ENCODE measurements at regions not wholly inside any gene's neighbourhood (a gene's known extent, or its start where the extent isn't known, plus 50 kb on each side); places are given as distances from the start of the nearest gene placed in this dataset.

DNA sequence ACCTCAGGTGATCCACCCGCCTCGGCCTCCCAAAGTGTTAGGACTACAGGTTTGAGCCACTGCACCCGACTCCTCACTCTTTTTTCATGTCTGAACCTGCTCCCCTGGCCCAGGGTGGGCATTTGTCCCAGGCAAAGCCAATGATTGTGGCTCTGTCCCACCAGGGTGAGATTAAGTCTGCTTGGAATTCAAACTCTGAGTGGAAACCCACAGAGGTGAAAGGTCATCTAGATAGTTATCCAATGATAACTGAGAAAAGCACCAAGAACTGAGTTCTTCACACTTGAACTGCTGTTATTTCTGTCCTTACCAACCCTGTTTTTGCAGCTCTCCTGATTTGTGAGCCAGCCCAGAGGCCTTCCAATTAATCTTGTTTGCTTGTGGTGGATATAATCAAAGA lies 62.4 kb upstream of the ACVR1 start:
- Histone ChIP-seq H3K9ac (ENCODE audit: extremely low read depth, insufficient read length, low read length) (no peak overlapping the region), H3K4me2 (ENCODE audit: insufficient read depth, insufficient read length, low read length) (no peak overlapping the region), H3K27me3 (ENCODE audit: insufficient read depth, low read length) (peaks cover 11% of the 10 kb centered on the region; the same call in 1 of the 2 replicates), H2BK12ac (ENCODE audit: insufficient read length, low read depth, low read length) (no peak overlapping the region), H2AFZ (ENCODE audit: low read length) (no peak overlapping the region), H2BK120ac (ENCODE audit: low read depth, low read length, poor library complexity, severe bottlenecking) (no peak overlapping the region), H2BK15ac (ENCODE audit: low read depth, low read length) (no peak overlapping the region), H4K8ac (replicated peaks; ENCODE audit: insufficient read length, low read depth, low read length) (no peak overlapping the region), H4K5ac (ENCODE audit: insufficient read length, low read depth, low read length) (no peak overlapping the region), H4K20me1 (ENCODE audit: control insufficient read depth, insufficient read depth, insufficient read length) (no peaks in the 10 kb centered on the region), H3K18ac (ENCODE audit: insufficient read length, low read depth, low read length) (no peak overlapping the region), H3K4ac (ENCODE audit: low read depth, low read length) (no peak overlapping the region), H3K23ac (ENCODE audit: insufficient read length, low read depth, low read length) (no peak overlapping the region), H3K23me2 (ENCODE audit: insufficient read length, low read depth, low read length, poor library complexity, severe bottlenecking) (no peaks in the 10 kb centered on the region), H3K14ac (ENCODE audit: insufficient read depth, low read length) (no peak overlapping the region), H2BK20ac (ENCODE audit: low read depth, low read length, poor library complexity, severe bottlenecking) (no peak overlapping the region), H3K56ac (ENCODE audit: insufficient read length, low read depth, low read length) (no peak overlapping the region), H2AK5ac (ENCODE audit: insufficient read length, low read length) (no peak overlapping the region), H3K79me2 (ENCODE audit: insufficient read depth, low read length) (no peaks in the 10 kb centered on the region), H3K27ac (ENCODE audit: insufficient read length, low read depth, low read length) (no peak overlapping the region), H3K79me1 (ENCODE audit: insufficient read depth, low read depth, low read length, poor library complexity, severe bottlenecking) (no peaks in the 10 kb centered on the region), H2BK5ac (ENCODE audit: insufficient read length, low read length) (no peak overlapping the region), H3T11ph (ENCODE audit: low read length) (no peak overlapping the region), H3K9me3 (ENCODE audit: control insufficient read depth, low read depth, low read length) (no peaks in the 10 kb centered on the region), H3K4me1 (ENCODE audit: insufficient read depth, low read length) (peaks cover 5% of the 10 kb centered on the region; the same call in 1 of the 2 replicates), H4K91ac (ENCODE audit: insufficient read length, low read depth, low read length) (no peak overlapping the region)
- no peaks in the 10 kb centered on the region for H3K36me3 Mint-ChIP-seq (ENCODE audit: insufficient read depth in 1 of 3, low read depth in 3 of 3)
- H3K4me3 Mint-ChIP-seq = no peak overlapping the region
- peaks cover 15 to 31% of the 10 kb centered on the region in 2 experiments for H3K4me1 Mint-ChIP-seq
- TF ChIP-seq, protein P1, sequence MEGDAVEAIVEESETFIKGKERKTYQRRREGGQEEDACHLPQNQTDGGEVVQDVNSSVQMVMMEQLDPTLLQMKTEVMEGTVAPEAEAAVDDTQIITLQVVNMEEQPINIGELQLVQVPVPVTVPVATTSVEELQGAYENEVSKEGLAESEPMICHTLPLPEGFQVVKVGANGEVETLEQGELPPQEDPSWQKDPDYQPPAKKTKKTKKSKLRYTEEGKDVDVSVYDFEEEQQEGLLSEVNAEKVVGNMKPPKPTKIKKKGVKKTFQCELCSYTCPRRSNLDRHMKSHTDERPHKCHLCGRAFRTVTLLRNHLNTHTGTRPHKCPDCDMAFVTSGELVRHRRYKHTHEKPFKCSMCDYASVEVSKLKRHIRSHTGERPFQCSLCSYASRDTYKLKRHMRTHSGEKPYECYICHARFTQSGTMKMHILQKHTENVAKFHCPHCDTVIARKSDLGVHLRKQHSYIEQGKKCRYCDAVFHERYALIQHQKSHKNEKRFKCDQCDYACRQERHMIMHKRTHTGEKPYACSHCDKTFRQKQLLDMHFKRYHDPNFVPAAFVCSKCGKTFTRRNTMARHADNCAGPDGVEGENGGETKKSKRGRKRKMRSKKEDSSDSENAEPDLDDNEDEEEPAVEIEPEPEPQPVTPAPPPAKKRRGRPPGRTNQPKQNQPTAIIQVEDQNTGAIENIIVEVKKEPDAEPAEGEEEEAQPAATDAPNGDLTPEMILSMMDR (conservative IDR thresholded peaks at IDR 0.05) = no peak
- no peaks in the 10 kb centered on the region; a peak in 1 of 5 replicates for H3K9me3 Mint-ChIP-seq
- no peak for DNase-seq
- no peak overlapping the region for H3K27ac Mint-ChIP-seq
- WGBS (ENCODE audit: extremely low coverage, insufficient read length, low lambda C conversion rate) = no CpG with 5 or more reads among the region's 3 CpGs
- peaks cover 47% of the 10 kb centered on the region for H3K27me3 Mint-ChIP-seq (ENCODE audit: low read depth)

Data from H9 (cell line).